Upper lobe of left lung (tissue), 4 donors: ENCODE measurements at regions not wholly inside any gene's neighbourhood (a gene's known extent, or its start where the extent isn't known, plus 50 kb on each side); places are given as distances from the start of the nearest gene placed in this dataset.

ENCODE experiments used
- CTCF ChIP-seq, 6 experiments: fragments of 450-650 bp in 4 of 6; fragments of 200-600 bp in 2 of 6; sonication (generic) in 2 of 6; IDR thresholded peaks; one replicate each; pipeline ENCODE4 v1.5.1; 2016 to 2019; ENCODE audit warnings: antibody characterized with exemption in 6 of 6
- EP300 ChIP-seq, 4 donors: sonication (generic); formaldehyde crosslinking; IDR thresholded peaks; one replicate each; pipeline ENCODE4 v1.5.1; 2017; ENCODE audit warnings: antibody characterized with exemption in 4 of 4, control low read depth in 2 of 4

GRCh38 chr1:14143777-14144176 is 443.8 kb downstream of the PRDM2 start:
- no peak for TF ChIP-seq CTCF (IDR thresholded peaks at IDR 0.05)
- no peak for TF ChIP-seq EP300 (IDR thresholded peaks at IDR 0.05)
